Epithelial cell of prostate (primary cell): ENCODE measurements at regions not wholly inside any gene's neighbourhood (a gene's known extent, or its start where the extent isn't known, plus 50 kb on each side); places are given as distances from the start of the nearest gene placed in this dataset.
A peak's percentile ranks its signal among the peaks of the same experiment; 100 is the strongest.

ENCODE experiments used
- DNase-seq: peaks from one replicate; pipeline ENCODE4 v3.0.0-alpha.2; 2011; ENCODE audit warnings: low read depth, low spot score
- H3K27ac ChIP-seq: fragments of 450-650 bp; 2 replicates; pipeline ENCODE4 v1.5.1; 2017; ENCODE audit warnings: mild to moderate bottlenecking

DNA sequence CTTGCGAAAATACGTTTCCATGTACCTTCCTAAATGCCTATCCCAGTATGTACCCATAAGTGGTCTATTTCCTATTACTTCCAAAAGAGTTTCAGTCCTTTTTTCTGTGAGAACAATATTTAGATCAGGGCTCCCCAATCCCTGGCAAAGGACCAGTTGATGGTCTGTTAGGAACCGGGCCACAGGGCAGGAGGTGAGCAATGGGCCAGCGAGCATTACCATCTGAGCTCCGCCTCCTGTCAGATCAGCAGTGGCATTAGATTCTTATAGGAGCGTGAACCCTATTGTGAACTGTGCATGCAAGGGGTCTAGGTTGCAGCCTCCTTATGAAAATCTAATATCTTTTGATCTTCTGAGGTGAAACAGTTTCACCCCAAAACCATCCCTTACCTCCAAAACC lies 859.1 kb downstream of the SLITRK6 start:
- H3K27ac ChIP-seq, result no peak overlapping the region
- no peak for DNase-seq

DNA sequence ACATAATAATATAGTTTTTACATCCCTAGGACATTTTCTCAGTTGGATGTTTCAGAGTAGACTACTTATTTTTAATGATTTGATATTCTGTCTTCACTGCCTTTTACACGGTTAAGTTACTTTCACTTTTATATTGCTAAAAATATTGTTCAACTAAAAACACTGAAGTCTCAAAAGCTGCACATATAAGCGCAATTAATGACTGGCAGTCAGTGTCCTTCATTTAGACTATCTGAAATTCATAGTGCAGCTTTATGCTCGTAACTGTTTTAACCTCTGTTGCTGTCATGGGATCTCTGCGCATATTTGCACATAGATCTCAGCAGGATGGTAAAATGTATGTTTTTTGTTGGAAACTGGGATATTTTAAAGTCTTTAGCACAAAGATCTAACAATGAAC lies 864.3 kb downstream of the SLITRK6 start:
- no peak for DNase-seq
- no peak overlapping the region for H3K27ac ChIP-seq

DNA sequence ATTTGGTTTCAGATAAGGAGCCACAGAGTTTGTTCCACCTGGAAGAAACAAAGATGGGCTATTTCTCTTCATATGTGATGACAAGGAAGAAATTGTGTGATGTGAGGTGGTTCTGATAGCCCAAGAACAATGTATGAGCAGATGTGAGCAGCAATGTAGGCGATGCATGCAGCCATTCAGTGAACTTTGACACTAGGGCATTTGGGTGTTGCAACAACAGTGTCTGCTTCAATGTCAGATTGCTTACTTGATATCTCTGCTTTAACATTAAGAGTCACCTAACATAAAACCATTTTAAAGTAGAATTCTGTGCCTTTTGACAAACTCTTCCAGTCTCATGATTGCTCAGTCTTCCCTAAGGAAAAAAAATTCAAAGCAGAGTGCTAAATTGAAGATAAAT lies 865.4 kb downstream of the SLITRK6 start:
- DNase-seq, result no peak
- no peak overlapping the region for H3K27ac ChIP-seq

DNA sequence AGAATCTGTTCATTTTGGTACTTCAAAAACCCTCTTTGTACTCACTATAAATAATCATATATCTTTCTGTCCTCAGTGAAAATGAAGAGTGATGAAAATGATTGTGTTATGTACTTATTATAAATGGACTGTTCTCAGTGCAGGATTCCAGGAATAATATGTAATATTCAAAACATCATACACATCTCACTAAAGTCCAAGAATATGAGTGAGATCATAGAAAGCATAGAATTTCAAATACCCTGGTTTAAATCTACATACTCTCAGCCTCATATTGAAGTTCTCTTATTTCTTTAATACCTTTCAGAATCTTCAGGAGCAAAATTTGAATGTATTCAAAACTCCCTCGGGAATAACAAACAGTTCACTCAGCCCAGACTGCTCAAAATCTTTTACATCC lies 868.0 kb downstream of the SLITRK6 start:
- no peak for DNase-seq

DNA sequence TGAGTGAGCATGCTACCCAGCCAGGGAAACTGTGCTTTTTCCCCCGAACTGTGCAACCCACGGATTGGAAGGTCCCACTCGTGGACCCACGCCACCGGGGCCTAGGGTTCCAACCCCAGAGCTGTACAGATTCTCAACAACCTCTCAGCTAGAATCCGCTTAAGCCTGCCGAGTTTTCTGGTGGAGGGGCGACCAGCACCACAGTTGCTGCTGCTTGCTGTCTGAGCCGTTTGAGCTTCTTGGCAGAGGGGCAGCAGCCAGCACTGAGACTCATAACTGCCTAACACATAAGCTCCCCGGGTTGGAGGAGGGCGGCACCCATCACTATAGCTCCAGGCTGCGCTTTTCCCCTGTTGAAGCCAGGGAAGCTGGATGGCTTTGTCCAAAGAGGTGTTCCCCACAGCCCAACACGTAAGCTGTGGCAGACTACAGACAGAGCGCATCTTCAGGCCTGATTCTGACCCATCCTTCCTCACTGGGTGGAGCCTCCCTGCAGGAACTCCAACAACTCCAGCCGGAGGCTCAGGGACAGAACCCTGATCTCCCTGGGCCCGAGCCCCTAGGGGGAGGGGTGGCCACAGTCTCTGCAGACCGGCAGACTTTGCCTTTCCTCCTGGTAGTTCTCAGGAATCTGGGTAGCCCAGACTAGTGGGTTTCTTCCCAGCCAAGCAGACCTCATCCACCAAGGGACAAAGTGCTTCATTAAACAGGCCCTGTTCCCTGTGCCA lies 871.6 kb downstream of the SLITRK6 start:
- DNase-seq, result no peak
- no peak overlapping the region for H3K27ac ChIP-seq

More for the DNA sequence above, 868.0 kb downstream of the SLITRK6 start:
- H3K27ac ChIP-seq, result no peak overlapping the region

DNA sequence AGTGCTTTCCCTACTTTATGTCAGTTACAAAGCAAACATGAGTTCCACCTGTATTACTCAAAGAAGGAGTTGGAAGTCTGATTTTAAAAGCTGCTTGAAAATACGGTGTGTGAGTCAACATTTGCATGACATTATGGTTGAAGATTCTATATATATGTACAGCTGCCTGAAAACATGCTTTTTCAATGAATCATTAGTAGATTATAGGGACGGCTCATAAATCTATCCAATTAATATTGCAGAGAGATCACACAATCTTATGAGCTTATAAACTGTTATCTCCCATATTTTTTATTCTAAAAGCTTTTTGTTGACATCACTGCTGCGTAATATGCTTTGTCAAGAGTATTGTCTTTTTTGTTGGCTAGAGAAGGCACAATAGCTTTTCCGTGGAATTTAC lies 873.8 kb downstream of the SLITRK6 start:
- peak; percentile 39 for DNase-seq
- H3K27ac ChIP-seq, result no peak overlapping the region

DNA sequence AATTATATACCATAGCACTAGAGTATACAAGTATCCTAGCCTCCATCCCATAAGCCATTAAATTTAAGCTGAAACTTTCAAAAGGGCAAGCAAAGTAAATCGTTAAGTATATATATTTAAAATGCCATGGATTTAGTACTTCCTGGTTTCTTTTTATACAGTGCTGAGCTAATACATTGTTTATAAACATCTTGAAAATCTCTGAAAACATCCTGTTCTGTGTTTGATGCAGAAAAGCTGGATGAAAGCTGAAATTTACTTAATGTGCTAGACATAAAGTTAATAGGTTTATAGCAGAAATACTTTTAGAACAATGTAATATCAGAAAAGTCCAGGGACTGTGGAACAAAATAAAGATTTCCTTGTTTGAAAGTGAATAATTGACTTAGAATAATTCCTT lies 875.4 kb downstream of the SLITRK6 start:
- no peak overlapping the region for H3K27ac ChIP-seq
- DNase-seq, result no peak

DNA sequence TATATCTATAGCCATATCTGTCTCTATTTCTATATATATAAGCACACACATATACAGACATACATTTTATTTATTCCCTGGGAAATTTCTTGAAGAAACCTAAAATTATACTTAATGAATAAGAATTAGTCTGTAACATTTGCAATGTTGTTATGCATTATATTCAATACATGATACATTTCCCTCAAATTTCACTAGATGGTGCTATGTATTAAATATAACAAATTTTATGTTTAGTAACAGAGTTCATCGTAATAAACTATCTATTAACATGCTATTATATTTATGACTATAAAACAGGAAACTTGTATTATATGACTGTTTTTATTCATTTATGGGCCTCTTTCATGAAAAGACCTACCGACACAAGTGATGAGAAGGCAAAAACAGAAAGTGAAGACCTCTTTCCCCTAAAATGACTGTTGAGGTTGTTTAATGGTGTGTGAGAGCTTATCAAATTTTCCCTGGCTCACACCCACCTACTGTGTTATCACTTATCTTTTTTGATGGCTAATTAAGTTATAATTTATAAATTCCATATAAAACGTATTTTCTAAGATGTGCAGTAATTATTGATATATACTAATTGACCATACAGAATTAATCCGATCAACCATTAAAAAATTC lies 881.9 kb downstream of the SLITRK6 start:
- H3K27ac ChIP-seq, result no peak overlapping the region
- DNase-seq, result no peak

DNA sequence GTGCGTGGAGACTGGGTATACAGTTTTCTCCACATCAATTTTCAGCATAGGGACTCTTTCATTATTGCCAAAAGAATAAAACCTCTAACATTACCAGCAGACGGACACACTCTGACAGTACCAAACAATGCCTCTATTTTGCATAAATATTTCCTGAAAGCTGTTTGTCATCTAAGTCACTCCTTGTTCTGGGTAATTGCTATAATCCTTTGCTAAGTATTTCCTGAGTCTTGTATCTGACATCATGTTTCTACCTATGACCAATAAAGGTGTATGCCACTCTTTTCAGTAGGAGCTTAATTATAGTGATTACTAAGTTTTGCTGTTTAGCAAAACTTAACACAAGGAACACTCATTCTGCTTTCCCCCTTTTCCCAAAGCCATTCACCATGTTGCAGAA lies 886.5 kb downstream of the SLITRK6 start:
- H3K27ac ChIP-seq, result peak overlapping the region; percentile 12
- no peak for DNase-seq

DNA sequence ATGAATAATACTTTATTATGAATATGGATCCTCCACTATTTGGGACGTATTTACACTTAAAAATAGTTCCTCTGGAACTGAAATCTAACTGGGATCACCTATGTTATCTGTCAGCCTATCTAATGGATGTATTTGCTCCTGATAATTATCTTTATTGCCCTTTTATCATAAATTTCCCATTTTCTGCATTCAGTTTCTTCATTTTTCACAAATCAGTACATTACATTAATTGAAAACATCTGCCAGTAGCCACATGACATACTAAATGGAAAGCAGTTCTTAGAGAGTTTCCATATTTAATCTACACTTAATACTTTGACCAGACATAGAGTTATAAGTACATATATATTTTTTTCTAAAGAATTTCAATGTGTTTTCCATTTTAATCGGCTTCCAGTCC lies 888.8 kb downstream of the SLITRK6 start:
- no peak overlapping the region for H3K27ac ChIP-seq
- no peak for DNase-seq

DNA sequence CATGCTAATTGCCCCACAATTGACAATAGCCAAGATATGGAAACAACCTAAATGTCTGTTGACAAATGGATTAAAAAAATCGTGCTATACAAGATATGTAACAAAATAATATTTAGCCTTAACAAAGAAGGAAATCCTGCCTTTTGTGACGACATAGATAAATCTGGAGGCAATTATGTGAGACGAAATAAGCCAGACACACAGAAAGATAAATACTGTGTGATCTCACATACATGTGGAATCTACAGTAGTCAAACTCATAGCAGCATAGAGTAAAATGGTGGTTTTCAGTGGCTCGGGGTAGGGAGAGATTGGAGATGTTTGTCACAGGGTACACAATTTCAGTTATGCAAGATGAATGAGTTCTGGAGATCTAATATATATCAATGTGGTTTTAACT lies 895.8 kb downstream of the SLITRK6 start:
- no peak overlapping the region for H3K27ac ChIP-seq
- no peak for DNase-seq

DNA sequence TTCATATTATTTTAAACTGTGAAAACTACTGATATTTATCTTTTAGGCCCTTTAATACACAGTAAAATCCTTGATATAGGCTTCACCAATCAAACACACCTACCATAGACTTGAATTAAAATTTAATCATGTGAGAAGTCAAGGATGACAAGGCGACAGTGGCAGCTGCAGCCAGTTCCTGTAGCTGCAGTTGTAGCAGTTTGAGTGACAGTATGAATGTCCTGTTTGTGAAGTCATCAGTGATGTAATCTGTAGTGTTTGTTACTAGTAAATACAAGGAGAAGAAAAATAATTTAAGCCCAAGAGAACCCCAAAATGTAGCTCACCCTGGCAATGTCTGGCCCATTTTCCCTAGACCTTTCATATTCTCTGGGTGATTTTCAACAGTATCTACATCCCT lies 897.0 kb downstream of the SLITRK6 start:
- H3K27ac ChIP-seq, result no peak overlapping the region
- no peak for DNase-seq

DNA sequence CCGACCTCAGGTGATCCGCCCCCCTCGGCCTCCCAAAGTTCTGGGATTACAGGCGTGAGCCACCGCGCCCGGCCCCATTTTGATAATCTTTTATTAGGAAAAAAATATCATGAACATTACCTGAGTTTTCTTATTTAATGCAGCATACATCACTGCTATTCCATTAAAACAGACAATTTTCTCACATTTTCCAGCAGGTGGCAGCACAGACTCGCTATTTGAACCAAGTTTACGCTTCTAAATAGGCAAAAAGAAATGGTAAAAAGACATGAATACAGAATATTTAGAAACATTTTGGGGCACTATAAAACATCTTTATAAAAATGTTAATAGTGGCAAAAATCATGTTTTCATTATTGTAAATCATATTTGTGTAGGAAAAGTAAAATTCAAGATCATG lies 903.1 kb downstream of the SLITRK6 start:
- H3K27ac ChIP-seq, result no peak overlapping the region
- no peak for DNase-seq

DNA sequence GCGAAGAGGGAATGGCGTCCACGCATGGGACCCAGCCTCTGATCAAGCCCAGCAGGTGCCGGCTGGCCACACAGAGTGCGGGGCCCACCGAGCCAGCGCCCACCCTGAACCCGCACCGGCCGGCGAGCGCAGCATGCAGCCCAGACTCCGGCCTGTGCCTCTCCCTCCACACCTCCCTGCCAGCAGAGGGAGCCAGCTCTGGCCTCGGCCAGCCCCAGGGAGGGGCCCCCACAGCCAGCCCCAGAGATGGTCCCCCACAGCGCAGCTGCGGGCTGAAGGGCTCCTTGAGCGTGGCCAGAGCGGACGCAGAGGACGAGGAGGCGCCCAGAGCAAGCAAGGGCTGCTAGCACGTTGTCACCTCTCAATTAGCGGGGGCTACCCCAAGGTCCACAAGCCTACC lies 904.5 kb downstream of the SLITRK6 start:
- H3K27ac ChIP-seq, result no peak overlapping the region
- no peak for DNase-seq

DNA sequence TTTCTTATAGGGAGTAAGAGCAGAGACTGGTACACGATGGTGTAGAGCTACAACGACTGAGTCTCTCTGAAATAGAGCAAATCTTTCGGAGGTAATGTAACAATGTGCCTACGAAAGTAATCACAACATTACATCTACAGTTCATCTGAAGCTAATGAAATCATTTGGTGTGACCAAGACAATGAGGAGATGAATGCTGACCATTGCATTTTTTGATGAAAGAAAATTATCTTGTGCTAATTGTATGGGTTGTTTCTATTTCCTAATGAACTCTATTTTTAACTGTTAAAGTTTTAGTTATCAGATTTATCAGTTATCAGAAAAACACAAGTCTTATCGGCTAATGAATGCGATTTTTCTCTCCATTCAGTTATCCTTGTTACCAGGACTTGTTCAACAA lies 913.4 kb downstream of the SLITRK6 start:
- DNase-seq, result no peak
- H3K27ac ChIP-seq, result no peak overlapping the region

DNA sequence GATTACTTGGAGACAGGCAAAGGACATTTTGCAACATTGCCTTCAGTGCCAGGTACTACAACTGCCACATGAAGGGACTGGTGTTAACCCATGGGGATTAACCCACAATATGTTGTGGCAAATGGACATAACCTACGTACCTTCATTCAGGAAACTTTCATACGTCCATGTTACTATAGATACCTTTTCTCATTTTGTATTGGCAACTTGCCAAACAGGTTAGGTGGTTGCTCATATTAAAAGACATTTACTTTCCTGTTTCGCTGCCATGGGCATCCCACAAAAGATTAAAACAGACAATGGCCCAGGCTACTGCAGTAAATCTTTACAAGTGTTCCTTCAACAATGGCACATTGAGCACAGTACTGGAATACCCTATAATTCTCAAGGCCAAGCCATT lies 925.3 kb downstream of the SLITRK6 start:
- no peak overlapping the region for H3K27ac ChIP-seq
- no peak for DNase-seq

DNA sequence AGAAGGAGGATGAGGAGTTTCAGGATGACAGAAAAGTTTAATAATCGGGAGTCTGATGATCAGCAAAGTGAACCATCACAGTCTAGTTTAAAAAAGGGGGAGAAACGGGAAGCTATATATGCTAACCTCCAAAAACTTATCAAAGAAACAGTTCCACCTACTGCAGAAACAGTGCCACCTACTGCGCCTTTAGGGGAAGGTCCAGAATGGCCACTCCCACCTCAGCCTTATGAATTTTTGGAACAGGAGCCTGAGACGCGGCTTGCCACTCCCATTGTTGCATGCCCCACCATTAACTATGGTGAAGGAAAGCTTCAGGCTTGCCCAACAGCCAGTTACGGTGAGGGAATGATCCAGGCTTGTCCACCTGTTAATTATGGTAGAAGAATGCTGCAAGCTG lies 929.0 kb downstream of the SLITRK6 start:
- no peak for DNase-seq

DNA sequence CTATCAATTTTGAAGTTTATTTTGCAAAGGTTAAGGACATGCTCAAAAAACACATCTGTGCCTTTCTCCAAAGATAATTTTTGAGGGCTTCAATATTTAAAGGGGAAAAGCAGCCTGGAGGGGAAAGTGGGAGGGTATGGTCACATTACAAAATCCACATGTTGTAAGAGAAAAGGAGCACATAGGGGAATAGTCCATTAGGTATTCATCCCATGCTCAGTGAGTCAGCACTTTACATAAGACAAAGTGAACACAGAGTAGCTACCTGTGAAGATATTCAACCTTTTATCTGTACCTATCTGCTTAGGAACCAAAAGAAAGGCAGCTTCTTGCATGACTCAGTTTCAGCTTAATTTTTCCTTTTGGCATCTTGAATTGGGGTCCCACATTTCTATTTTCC lies 932.0 kb downstream of the SLITRK6 start:
- H3K27ac ChIP-seq, result no peak overlapping the region
- peak; percentile 8 for DNase-seq

More for the DNA sequence above, 929.0 kb downstream of the SLITRK6 start:
- H3K27ac ChIP-seq, result no peak overlapping the region

DNA sequence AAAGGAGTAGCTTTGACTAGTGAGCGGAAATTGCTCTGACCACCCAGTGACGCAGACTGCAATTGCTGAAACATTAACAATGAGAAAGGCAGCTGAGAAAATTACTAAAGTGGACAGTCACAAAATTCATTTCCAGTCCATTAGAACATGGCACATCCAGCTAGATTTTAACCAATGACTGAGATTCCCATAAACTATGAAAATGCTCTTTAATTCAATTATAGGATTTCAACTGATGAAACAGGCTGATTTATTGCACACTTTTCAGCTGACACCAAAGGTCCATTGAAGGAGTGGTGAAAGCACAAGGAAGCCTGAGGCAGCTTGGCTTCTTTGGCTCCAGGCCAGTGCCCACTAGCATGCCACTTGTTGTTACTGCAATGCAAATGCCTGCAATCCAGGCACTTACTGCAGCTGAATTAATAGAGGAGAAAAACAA lies 933.4 kb downstream of the SLITRK6 start:
- no peak for DNase-seq
- H3K27ac ChIP-seq, result no peak overlapping the region

DNA sequence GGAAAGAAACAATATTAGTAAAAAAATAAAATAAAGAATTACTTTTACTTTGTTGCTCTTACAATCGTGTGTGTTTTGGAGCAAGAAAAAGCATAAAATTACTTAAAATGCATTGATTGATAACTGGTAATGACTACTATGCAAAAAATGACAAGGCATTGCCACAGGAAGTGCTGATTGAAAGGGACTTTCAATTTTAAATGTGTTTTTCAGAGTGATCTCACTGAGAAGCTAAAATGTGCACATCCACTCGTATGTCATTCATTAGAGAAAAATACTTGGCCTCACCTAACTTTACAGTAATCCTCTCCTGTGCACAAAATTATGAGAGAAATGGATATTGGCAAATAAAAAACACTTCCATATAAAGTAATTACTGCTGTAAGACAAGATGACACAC lies 934.9 kb downstream of the SLITRK6 start:
- no peak overlapping the region for H3K27ac ChIP-seq
- no peak for DNase-seq

DNA sequence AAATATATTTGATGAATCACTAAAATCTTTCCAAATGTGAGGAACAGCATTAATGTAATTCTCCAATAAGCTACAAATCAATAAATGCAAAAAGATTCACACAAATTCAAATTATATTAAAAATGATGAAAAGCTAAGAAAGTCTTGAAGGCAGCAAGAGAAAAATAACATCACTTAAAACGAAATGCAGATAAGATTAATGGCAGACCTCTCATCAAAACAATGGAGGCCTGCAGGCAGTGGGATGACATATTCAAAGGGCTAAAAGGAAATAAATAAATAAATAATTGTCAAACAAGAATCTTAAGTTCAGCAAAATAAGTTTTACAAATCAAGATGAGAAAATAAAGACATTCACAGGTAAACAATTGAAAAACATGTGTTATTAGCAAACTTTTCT lies 952.1 kb downstream of the SLITRK6 start:
- DNase-seq, result no peak
- no peak overlapping the region for H3K27ac ChIP-seq
